DOHH2 (cell line): ENCODE measurements at regions not wholly inside any gene's neighbourhood (a gene's known extent, or its start where the extent isn't known, plus 50 kb on each side); places are given as distances from the start of the nearest gene placed in this dataset.
"Not testable (repeated sequence)": the region's sequence is repeated elsewhere in the genome, so short reads cannot be mapped to it uniquely, and the experiment has no call there.

Experiments
- H3F3A ChIP-seq: fragments of 200-600 bp; sonication (generic), shearing (Covaris generic); 2 replicates; pipeline ENCODE4 v1.6.0; 2016; ENCODE audit warnings: antibody characterized with exemption, mild to moderate bottlenecking; ENCODE audit not compliant: control insufficient read depth, insufficient read depth
- H3K27ac ChIP-seq: fragments of 200-600 bp; sonication (generic); 2 replicates; pipeline ENCODE4 v1.5.1; 2014; ENCODE audit warnings: low read depth, mild to moderate bottlenecking, low read length, moderate library complexity
- H3K27me3 ChIP-seq: fragments of 200-600 bp; sonication (generic); 2 replicates; pipeline ENCODE4 v1.6.1; 2014; ENCODE audit warnings: mild to moderate bottlenecking, low read length, mixed read lengths; ENCODE audit not compliant: control insufficient read depth
- H3K36me3 ChIP-seq: fragments of 200-600 bp; sonication (generic); 2 replicates; pipeline ENCODE4 v1.6.1; 2014; ENCODE audit warnings: mild to moderate bottlenecking, low read length, moderate library complexity, mixed read lengths; ENCODE audit not compliant: control insufficient read depth
- H3K4me1 ChIP-seq: fragments of 200-600 bp; sonication (generic); 2 replicates; pipeline ENCODE4 v1.6.1; 2014; ENCODE audit warnings: mild to moderate bottlenecking, low read length, mixed read lengths; ENCODE audit not compliant: control insufficient read depth
- H3K4me2 ChIP-seq: fragments of 200-600 bp; sonication (generic); 2 replicates; pipeline ENCODE4 v1.6.0; 2014; ENCODE audit warnings: mild to moderate bottlenecking, low read length, moderate library complexity
- H3K4me3 ChIP-seq: fragments of 200-600 bp; sonication (generic); 2 replicates; pipeline ENCODE4 v1.5.1; 2014; ENCODE audit warnings: mild to moderate bottlenecking, low read length, mixed read lengths
- H3K79me2 ChIP-seq: fragments of 200-600 bp; sonication (generic); 2 replicates; pipeline ENCODE4 v1.6.1; 2014; ENCODE audit warnings: mild to moderate bottlenecking, low read length, mixed read lengths; ENCODE audit not compliant: control insufficient read depth
- H3K9me2 ChIP-seq: fragments of 200-600 bp; sonication (generic); replicated peaks from 2 replicates; pipeline ENCODE4 v1.6.1; 2014; ENCODE audit warnings: mild to moderate bottlenecking, low read length, mixed read lengths; ENCODE audit not compliant: control insufficient read depth
- H3K9me3 ChIP-seq: fragments of 200-600 bp; sonication (generic); 2 replicates; pipeline ENCODE4 v1.6.1; 2014; ENCODE audit warnings: antibody characterized with exemption, low read length, mixed read lengths; ENCODE audit not compliant: control insufficient read depth, insufficient read depth
- H4K20me1 ChIP-seq: fragments of 200-600 bp; sonication (generic); 2 replicates; pipeline ENCODE4 v1.6.0; 2014; ENCODE audit warnings: low read depth, mild to moderate bottlenecking, antibody characterized with exemption, low read length, moderate library complexity; ENCODE audit not compliant: control insufficient read depth, insufficient read depth
- EZH2phosphoT487 ChIP-seq: fragments of 200-600 bp; sonication (generic); IDR thresholded peaks from 2 replicates; pipeline ENCODE4 v1.6.1; 2017; ENCODE audit warnings: borderline replicate concordance, mild to moderate bottlenecking, antibody characterized with exemption, low read length, moderate library complexity, mixed read lengths
- TF ChIP-seq, protein P1 (sequence below): fragments of 200-600 bp; sonication (generic); IDR thresholded peaks from one replicate; pipeline ENCODE4 v1.5.1; 2014; ENCODE audit warnings: antibody characterized with exemption, mild to moderate bottlenecking, low read depth, low read length; ENCODE audit not compliant: poor library complexity, severe bottlenecking

- H3F3A ChIP-seq, result no peaks in the 10 kb centered on the region
- no peaks in the 10 kb centered on the region for H3K36me3 ChIP-seq
- no peaks in the 10 kb centered on the region for H3K27me3 ChIP-seq
- no peak overlapping the region for H3K4me3 ChIP-seq
- no peak overlapping the region for H3K4me2 ChIP-seq
- H3K9me2 ChIP-seq, result no peaks in the 10 kb centered on the region
- H3K79me2 ChIP-seq, result no peaks in the 10 kb centered on the region
- no peaks in the 10 kb centered on the region for H4K20me1 ChIP-seq
- no peaks in the 10 kb centered on the region for H3K9me3 ChIP-seq
- TF ChIP-seq, protein P1, sequence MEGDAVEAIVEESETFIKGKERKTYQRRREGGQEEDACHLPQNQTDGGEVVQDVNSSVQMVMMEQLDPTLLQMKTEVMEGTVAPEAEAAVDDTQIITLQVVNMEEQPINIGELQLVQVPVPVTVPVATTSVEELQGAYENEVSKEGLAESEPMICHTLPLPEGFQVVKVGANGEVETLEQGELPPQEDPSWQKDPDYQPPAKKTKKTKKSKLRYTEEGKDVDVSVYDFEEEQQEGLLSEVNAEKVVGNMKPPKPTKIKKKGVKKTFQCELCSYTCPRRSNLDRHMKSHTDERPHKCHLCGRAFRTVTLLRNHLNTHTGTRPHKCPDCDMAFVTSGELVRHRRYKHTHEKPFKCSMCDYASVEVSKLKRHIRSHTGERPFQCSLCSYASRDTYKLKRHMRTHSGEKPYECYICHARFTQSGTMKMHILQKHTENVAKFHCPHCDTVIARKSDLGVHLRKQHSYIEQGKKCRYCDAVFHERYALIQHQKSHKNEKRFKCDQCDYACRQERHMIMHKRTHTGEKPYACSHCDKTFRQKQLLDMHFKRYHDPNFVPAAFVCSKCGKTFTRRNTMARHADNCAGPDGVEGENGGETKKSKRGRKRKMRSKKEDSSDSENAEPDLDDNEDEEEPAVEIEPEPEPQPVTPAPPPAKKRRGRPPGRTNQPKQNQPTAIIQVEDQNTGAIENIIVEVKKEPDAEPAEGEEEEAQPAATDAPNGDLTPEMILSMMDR, result no peak
- TF ChIP-seq EZH2phosphoT487, result no peak
- no peak overlapping the region for H3K27ac ChIP-seq
- H3K4me1 ChIP-seq, result no peaks in the 10 kb centered on the region
Measured at GRCh38 chr13:75960538-75960994, 324.4 kb downstream of the LMO7 start.

GRCh38 chr13:75959861-75960481, 323.8 kb downstream of the LMO7 start:
- TF ChIP-seq, protein P1, result no peak
- no peak for TF ChIP-seq EZH2phosphoT487
- Histone ChIP-seq H3K9me3 (no peaks in the 10 kb centered on the region), H3K4me3 (no peak overlapping the region), H4K20me1 (no peaks in the 10 kb centered on the region), H3K4me1 (no peaks in the 10 kb centered on the region), H3K27ac (no peak overlapping the region), H3K9me2 (no peaks in the 10 kb centered on the region), H3K4me2 (no peak overlapping the region), H3F3A (no peaks in the 10 kb centered on the region), H3K79me2 (no peaks in the 10 kb centered on the region), H3K36me3 (no peaks in the 10 kb centered on the region), H3K27me3 (no peaks in the 10 kb centered on the region)

DNA sequence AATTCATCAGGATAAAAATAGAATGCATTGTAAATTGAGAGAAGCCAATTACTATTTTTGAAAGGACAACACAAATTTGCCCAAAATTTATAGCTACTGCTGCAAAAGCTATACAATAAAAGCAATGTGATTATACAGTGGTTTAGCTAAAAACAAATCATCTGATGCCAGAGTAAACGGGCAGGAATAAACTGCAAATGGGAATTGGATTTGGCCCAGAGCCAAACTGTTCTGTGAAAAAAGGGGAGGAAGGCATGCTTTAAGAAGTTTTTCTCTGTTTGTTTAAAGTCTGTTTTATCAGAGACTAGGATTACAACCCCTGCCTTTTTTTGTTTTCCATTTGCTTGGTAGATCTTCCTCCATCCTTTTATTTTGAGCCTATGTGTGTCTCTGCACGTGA, 317.5 kb downstream of the LMO7 start:
- H3F3A ChIP-seq, H4K20me1 ChIP-seq: not testable (repeated sequence)

GRCh38 chr13:75947448-75947847, 311.3 kb downstream of the LMO7 start:
- Histone ChIP-seq H3K9me2 (no peaks in the 10 kb centered on the region), H3K27ac (no peak overlapping the region), H4K20me1 (no peaks in the 10 kb centered on the region), H3K36me3 (no peaks in the 10 kb centered on the region), H3F3A (no peaks in the 10 kb centered on the region), H3K4me1 (no peaks in the 10 kb centered on the region), H3K4me3 (no peak overlapping the region), H3K9me3 (no peaks in the 10 kb centered on the region), H3K79me2 (no peaks in the 10 kb centered on the region), H3K27me3 (peaks cover 3% of the 10 kb centered on the region; the same call in 1 of the 2 replicates), H3K4me2 (no peak overlapping the region)
- no peak for TF ChIP-seq EZH2phosphoT487
- TF ChIP-seq, protein P1, result no peak

More for the DNA sequence above, 317.5 kb downstream of the LMO7 start:
- H3K4me1 ChIP-seq, H3K27me3 ChIP-seq, H3K79me2 ChIP-seq, H3K9me2 ChIP-seq, H3K4me3 ChIP-seq, H3K4me2 ChIP-seq, H3K36me3 ChIP-seq, H3K27ac ChIP-seq, H3K9me3 ChIP-seq: not testable (repeated sequence)
